GM15510 (cell line): ENCODE measurements at regions not wholly inside any gene's neighbourhood (a gene's known extent, or its start where the extent isn't known, plus 50 kb on each side); places are given as distances from the start of the nearest gene placed in this dataset.

Source experiments
- POLR2A ChIP-seq: IDR thresholded peaks from 3 replicates; pipeline ENCODE4 v1.6.1; 2011; ENCODE audit warnings: borderline replicate concordance; ENCODE audit not compliant: insufficient read length; ENCODE audit errors: extremely low read depth

DNA sequence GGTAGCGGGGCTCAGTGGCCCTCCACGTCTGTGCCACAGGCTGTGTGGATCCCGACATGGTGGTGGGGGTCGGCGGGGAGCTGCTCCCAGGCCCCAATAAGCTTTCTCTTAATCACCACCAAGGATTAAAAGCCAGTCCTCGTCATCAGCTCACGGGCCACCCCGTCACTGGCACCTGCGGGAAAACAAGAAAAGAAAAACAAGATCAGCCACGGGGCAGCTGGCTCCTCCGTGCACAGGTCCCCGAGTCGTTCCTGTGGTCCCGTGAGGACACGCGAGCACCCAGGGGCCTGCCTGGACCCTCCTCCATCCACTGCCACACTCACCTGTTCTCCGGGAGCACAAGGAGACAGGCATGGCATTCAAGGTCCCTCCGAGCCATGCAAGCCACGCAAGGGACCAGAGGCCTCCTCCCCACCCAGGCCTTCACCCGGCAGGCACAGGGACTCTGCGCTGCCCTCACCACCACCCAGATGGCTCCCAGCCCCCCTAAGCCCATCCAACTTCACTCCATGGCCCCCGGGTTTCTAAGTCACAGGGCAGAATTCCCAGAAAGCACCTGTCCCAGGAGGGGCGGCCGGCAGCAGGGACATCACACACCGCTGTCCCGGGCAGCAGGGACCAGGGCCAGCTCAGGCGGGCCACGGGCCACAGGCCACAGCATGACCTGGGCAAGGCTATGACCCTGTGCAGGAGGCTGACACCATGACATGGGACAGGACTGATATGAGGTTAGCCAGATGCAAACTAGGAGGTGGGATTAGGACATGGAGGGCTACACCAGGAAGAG lies 72.0 kb downstream of the NCOR2 start:
- no peak for TF ChIP-seq POLR2A

DNA sequence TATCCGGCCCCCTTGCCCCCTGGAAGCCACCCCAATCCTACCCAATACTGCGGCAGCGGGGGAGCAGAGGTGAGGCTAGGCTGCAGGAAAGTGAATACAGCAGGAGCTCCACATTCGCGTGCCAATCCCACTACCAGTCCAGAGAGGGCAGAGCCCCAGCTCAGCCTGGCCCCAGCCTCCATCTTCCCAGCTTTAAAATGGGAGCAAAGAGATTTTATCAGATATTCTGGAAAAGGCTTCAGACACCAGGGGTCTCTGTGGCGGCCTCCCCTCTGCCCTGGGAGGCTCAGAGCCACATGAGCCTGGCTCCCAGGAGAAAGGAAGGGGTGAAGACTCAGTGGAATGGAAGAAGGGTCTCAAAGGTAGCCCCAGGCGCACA lies 72.7 kb downstream of the NCOR2 start:
- TF ChIP-seq POLR2A = no peak

DNA sequence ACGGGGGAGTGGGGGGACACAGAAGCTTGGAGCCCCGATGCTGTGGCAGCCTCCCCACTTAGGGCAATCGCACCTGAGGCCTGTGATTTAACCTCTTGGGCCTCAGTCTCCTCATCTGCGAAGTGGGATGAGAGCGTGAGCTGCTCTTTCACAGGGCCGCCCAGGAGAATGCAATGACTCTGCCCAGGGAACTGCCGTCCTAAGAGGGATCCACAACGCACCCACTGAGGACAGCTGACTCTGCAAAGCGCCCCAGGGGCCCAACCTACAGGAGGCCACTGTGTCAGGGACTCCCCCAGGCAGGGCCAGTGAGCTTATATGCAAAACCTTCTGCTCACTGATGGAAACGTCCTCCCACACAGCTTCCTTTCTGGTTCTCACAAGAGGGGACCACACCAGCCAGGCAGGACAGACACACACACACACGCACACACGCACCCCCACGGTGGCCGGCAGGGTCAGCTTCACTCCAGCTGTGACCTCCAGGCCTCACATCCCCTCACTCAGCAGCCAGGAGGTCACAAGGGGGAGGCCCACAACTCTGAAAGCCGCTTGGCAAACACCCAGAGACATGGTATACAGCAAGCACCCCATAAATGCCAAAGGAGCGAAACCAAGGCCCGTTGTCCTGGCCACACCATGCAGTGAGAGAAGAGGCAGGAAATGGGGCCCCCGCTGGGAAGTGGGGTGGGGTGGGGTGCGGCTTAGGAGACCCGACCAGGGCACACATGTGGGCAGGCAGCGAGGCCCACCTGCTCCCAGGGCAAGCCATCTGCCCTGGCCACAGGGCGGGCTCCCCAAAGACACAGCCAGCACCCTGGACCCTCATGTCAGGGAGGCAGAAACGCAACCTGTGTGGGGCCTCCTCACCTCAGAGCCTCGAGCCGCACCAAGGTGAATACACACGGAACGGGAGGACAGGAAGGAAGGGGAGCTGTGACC lies 73.3 kb downstream of the NCOR2 start:
- peak; percentile 45 for TF ChIP-seq POLR2A

DNA sequence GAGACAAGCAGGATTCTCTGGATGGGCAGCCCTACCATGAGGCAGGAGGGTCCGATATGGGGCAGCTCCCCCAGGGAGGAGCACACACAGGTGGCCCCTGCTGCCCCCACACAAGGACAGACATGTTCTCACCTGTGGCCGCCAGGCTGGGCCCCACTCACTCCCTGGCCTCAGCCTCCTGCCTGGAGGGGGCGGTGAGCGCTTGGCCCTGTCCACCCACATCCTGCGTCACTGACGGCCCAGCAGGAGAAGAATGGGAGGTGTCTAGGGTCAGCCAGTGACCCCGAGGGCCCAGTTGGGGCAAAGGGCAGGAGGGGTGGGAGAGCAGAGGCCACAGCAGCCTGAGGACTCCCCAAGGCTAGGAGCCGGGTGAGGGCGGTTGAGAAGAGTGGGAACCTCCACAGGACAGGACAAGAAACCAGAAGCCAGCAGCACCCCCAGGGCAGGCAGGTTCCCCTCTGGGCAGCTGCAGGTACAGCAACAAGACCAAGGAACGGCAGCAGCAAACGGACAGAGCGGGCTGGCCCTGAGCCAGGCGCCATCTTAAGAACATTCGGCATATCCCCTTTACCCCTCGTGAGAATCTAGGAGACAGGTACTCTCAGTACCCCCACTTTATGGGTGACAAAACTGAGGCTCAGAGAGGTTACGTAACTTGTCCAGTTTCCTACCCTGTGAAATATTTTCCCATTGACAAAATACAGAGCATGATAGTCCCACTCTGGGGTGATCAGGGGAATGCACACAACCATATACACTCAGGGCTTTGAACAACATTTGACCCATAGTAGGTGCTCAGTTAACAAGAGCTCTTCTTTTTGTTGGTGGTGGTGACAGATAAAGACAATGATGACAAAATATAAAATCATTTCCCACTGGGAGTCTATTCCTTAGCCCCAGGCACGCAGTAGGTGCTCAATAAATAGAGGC lies 74.3 kb downstream of the NCOR2 start:
- TF ChIP-seq POLR2A = no peak

DNA sequence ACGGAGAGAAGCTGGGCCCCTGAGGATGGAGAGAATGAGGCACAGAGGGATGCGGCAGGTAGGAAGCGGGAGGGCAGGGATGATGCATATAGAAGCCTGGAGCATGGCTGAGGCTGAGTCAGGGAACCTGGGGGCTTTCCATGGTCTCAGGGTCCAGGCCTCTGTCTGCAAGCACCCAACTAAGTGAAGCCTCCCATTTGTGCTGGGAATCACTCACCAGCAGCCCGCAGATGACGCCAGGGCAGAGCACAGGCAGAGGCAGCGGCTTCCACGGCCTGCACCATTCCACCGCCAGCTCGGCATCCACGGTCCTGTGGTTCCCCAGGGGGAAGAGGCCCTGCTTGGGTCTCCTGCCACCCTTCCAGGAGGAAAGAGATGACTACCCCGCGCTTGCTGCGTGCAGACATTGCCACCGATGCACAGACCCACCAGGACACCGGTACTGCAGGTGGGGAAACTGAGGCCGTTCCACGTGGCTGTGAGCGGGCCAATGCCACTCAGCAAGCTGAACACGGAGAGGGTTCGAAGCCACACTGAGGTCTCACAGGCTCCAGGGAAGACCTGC lies 75.5 kb downstream of the NCOR2 start:
- no peak for TF ChIP-seq POLR2A

DNA sequence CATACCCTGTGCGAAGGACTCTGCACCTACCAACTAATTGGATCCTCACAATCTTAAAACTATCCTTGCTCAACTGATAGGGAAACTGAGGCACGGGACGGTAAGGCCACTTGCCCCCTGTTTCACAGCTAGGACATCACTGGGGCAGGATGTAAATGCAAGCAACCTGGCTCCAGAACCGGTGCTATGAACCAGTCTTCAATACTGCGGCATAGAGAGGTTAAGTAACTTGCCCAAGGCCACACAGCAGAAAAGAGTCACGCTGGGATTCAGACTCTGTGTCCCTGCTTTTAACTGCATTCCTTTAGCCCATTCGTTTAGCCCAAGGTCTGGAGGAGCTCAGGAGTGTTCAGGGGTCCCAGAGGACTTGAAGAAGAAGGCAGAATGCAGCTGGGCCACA lies 76.1 kb downstream of the NCOR2 start:
- no peak for TF ChIP-seq POLR2A

DNA sequence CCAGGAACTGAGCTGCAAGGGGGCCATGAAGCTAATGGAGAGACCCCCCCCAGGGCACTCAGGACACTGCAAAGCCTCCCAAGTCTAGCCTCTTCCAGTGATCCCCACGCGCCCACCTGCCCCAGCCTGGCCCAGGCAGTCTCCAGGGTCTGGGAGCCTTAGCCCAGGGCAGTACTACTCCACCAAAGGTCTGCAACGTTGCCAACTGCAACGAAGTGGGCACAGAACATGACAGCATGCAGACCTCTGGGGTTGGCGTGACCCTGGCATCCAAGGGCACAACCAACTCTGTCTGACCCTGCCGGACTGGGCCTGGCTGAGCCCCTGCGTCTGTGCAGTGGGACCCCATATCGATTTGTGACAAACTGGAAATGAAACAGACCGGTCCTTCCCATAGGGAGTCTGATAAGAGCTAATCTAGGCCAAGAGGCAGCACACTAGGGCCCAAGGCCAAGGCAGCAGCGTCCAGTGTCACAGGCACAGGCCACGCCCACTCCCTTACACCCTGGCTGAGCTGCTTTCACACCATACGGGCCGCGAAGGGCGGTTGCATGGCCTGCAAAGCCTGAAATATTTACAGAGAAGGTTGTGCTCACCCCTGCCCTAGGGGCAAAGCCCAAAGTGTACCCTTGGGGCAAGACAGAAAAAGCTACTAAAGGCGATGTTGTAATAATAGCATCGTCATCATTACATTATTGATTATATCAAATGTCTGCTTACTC lies 76.7 kb downstream of the NCOR2 start:
- no peak for TF ChIP-seq POLR2A

DNA sequence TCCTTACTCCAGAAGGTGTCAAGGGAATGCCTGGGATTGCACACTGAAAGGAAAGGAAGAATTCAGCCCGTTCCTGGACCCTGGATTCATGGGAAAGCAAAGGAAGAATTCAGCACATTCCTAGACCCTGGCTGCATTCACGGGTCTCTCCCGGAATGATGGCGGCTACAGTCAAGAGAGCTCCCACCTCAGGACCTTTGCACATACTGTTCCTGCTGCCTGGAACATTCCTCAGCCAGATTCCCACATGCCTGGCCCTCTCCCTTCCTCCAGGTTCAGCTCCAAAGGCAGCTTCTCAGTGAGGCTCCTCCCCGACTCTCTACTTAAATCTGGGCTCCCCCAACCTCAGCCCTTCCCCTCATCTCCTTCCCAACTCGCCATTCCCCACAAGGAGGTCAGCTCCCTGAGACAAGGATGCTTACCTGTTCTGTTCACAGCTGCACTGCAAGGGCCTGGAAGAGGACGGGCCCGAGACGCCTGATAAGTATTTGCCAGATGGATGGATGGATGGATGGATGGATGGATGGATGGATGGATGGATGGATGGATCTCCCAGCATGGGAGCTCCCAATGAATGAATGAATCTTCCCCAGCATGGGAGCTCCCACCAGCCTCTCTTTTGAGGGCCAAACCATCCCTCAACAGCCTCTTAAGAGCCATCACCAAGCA lies 77.4 kb downstream of the NCOR2 start:
- no peak for TF ChIP-seq POLR2A

DNA sequence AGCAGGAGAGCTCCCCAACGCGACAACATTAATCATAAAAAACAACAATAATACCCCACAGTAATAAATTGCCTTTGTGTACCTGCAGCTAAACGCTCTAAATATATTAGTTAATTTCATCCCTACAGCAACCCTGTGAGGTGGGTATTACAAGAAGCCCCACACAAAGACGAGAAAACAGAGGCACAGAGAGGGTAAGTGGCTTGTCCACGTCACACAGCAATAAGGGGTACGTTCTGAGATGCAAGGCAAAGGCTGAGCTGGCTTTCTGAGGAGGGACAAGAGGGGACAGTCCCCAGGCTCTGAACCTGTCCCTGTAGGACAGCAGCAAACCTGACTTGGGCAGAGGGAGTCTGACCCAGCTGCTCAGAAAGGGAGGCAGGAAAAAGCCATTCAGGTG lies 78.2 kb downstream of the NCOR2 start:
- no peak for TF ChIP-seq POLR2A

DNA sequence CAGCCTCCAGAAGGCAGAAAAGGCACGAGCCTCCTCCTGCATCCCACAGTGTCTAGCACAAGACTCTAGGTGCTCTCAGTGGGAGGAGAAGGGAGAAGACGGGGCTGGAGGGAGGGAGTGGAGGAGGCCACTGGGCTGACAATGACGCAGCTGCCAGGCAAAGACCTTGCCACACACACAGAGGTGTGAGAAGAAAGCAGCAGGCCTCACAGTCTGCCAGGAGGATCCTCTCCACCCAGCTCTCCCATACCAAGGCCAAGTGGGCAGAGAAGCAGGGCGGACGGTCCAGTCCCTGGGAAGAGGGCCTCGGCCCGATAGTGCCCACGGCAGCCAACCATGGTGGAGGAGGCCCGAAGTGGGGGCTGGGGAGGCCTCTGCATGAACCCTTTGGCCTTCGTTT lies 78.9 kb downstream of the NCOR2 start:
- no peak for TF ChIP-seq POLR2A

DNA sequence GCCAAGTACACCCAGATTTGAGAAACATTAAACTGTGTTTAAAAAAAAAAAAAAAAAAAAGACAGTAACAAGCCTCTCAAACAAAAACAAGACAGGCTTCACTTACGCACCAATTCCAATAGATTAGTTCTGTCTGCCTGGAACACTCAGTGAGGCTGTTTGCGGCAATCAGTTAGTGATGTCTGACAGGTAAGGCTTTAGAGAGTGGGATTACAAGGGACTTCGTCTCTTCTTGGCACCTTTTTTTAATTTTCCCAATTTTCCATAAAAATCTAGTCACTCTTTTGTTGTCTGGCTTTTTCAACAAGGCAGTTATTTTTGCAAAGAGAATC lies 79.6 kb downstream of the NCOR2 start:
- TF ChIP-seq POLR2A = no peak

DNA sequence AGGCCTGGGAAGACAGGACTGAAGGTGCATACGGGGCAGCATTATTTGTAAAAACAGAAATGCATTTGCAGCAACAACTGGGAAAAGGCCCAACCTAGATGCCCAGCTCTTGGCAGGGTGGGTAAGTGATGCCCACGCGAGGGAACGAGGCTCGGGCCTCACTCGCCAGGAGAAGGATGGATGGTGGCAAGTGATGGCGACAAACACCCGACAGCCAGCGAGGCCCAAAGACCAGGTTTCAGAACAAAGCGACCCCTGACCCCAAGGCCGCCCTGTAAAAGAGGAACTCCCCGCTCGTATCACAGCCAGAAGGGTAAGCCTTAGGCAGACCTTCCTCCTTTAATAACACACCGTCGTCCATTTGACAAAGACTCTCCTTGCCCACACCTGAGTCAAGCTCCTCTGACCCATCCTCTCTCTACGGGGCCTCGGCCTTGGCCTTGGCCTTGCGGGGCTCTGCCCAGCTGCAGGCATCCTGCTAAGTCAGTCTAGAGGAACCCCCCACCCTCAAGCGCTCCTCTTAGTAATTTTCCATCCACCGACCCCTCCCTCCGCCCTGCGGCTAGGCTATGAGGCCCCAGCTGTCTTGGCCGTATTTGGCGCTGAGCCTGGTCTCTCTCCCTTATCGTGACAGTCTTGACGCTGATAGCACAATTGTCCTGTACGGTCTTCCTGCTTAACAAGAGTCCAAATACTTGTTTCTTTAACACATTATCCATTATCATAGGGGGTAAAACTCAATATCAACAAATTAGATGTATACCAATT lies 80.2 kb downstream of the NCOR2 start:
- TF ChIP-seq POLR2A = no peak
